ENCODE measurements at regions not wholly inside any gene's neighbourhood (a gene's known extent, or its start where the extent isn't known, plus 50 kb on each side); places are given as distances from the start of the nearest gene placed in this dataset.

- no peak for DNase-seq
Measured at GRCh38 chr11:122348659-122349409, 232.8 kb upstream of the BLID start.

DNA sequence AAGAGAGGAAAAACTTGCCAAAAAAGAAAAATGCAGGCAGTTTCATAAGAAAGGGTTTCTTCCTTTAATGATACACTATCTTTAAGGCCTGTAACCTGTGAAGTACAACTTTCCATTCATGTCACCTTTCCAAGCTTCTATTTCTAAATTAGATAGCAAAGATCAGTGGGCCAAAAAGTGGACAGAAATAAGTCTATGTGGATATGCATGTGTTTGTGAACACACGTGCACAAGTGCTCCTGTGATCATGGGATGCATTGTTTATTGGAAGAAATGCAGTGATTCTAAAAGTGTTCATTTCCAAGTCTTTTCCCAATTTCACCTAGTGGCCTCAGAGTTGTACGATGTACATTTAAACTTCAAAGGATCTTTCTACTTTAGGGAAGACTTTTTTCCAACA lies 230.0 kb upstream of the BLID start:
- no peak for DNase-seq

DNA sequence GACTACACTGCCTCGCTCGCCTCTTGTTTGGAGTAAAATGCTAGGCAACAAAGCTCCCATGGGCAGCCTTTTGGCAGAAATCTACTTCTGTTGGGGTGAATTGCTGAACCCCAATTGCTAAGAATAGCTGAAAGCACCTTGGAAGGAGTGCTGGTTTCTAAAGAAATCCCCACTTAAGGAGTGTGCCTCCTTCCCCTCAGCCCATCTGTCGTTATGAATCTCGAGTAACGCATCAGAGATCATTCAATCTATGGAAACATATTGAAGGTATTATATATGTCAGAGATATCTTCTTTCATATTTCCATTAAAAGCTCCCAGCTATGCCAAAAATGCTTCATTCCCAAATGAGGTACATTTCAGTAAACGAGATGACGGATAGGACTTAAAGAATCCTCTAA lies 229.6 kb upstream of the BLID start:
- no peak for DNase-seq

- no peak for DNase-seq
Measured at GRCh38 chr11:122344215-122344614, 228.2 kb upstream of the BLID start.

DNA sequence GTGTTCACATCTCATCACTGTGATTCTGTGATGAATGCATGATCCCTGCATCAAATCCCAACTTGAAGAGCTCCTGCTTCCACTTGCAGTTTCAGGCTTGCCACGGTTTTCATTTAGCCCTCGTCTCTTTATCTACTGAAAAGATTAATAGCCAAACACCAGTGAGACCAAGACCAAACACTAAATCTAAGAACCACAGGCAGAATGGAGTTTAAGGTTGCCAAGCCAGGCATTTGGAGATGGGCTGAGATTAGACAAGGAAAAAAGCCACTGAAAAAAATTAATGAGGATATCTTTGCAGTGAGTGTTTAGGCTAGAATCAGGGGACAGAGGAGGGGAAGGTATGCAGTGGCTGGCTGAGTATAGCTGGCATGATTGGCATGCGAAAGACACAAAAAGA lies 227.2 kb upstream of the BLID start:
- DNase-seq = no peak

GRCh38 chr11:122342089-122342744 lies 226.2 kb upstream of the BLID start:
- no peak for DNase-seq

- DNase-seq = no peak
Measured at GRCh38 chr11:122341477-122341876, 225.5 kb upstream of the BLID start.

DNA sequence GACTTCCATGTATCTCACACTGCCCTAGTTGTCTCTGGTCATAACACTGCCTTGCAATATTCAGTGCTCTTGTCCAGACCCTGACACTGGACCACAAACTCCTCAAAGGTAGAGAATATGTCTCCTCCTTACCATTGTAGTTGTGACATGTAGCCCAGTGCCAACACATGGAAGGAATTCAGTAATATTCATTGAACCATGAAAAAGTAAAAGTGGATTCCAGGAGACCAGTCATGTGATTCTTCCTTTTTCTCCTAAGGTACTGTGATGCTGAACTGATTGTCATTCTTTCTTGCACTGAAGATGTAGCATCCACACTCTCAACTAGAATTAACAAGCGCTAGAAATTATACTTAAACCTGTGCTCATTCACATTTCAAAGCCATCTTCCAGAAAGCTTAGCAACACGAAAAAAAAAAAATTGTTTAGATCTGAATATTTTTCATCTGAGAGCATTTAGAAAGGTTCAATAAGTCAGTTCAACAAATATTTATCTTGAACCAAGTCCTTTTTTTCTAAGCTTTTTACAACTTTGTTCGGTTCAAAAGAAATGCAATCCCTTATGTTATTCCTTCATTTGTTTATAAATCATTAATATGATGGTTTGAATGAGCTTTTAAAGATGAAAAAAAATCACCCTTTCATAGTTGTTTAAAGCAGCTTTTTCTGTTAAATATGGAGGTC lies 224.7 kb upstream of the BLID start:
- no peak for DNase-seq

- DNase-seq = no peak
Measured at GRCh38 chr11:122339436-122340060, 223.5 kb upstream of the BLID start.

DNA sequence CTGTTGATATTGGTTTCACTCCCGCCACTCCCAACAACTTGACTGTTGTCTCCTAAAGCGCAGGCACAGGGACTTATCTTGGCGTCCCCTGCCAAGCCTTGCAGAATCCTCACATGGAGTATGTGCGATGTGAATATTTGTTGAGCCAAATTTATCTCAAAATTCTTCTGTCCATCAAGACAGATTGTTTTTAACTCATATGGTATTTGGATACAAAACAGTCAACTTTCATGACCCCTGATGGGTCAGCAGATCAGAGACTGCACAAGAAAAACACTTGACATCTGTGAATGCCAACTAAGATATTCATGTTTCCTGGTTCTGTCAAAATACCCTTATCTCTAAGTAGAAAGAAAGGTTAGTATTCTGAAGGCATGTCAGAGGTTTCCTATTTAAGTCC lies 221.7 kb upstream of the BLID start:
- DNase-seq = no peak

DNA sequence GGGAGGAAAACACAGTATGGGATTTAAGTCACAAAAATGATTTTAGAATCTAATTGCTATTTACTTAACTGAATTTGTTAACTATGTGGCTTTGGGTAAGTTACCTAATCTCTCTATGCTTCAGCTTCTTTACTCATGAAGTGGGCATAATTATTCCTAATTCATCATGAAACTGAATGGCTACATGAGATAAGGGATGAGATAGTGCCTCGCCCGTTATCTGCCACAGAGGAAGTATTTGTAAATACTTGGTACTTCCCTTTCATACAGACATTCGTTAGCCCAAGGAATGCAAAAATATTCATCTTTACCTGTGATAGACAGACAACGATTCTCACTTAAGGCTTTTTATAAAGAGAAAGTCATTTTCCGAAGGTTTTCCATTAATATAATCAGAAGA lies 221.2 kb upstream of the BLID start:
- no peak for DNase-seq

- no peak for DNase-seq
Measured at GRCh38 chr11:122336706-122337105, 220.7 kb upstream of the BLID start.

GRCh38 chr11:122334546-122335339 lies 218.7 kb upstream of the BLID start:
- DNase-seq = no peak

- no peak for DNase-seq
Measured at GRCh38 chr11:122333467-122333866, 217.5 kb upstream of the BLID start.

DNA sequence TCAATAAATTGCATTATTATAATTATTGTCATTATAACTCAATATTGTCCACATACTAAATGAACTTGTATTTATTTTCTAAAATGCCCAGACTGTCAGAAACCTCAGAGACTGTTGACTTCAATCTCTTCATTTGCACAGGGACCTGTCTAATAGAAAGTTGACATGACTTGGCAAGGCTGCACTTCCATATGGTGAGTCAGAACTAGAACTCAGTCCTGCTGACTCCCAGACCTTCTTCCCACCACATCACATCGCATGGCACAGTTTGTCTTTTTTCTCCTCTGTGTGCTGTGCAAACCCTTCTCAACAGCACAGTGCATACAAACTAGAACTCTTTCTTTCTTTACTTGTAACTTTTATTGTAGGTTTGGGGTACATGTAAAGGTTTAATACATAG lies 215.1 kb upstream of the BLID start:
- DNase-seq = no peak

DNA sequence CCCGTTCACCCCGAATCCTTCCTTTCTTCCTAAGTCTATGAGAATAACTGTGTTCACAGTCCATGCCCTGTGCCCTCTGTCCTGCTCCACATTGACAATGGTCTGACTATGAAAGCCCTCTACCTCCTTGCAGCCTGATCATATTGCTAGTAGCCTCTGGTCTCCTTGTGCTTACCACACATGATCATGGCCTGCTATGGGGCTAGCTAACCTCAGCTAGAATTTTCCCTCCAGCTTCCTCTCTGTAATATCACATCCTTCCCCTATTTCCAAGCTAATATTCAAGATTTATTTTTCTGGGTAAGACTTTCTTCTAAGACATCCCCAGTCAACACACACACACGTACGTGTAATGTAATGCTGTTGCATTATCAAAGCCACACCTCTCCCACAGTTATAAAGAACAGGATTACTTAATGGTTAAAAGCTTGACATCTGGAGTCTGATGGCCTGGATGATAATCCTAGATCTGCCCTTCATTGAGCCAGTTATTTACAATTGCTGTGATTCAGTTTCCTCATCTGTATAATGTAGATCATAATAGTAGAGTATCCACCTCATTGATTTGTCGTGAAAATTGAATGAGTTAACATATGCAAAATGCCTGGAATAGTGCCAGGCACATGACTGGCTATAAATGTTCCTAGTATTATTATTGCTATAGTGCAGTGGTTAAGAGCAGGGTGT lies 214.4 kb upstream of the BLID start:
- DNase-seq = no peak

DNA sequence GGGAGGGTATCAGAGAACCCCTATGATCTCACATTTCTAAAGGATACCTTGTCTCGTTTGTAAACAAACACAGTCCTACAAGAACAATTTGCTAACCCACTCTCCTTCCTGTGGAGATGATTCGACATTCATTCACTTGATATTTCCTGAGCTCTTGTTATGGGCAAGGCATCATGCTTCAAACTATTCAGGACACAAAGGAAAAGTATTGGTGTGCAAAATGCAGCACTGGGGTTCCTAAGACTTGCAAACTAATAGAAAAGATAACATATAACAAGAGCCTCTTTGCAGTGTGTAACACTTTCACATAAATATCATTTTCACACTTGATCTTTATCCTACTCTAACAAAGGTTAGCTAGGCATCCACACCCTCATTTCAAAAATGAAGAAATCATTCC lies 211.5 kb upstream of the BLID start:
- no peak for DNase-seq

DNA sequence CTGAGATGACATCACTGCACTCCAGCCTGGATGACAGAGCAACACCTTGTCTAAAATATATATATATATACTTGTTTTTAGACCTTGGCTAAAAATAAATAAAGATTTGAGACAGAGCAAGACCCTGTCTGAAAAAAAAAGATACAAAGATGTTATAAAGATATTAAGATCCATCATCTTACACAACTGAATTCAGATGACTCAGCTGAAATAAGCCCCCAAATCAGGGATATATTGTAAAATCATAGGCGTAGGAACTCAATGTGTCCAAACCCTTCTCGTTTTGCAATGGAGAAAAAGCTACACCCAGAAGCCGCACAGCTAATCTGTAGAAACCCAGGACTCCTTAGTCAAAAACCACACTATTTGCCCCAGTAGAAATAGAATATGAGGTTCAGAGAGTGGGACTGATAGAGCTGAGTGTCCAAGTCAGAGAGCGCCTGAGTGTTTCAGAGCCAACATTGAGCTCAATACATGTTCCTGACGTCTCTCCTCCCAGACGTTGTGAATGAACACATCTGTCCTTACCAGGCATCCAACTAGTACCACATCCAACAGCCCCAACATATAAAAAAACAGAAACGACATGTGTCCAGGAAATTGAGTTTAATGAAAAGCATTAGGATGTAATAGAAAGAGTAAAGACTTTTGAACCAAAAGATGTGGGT lies 207.9 kb upstream of the BLID start:
- no peak for DNase-seq

- DNase-seq = no peak
Measured at GRCh38 chr11:122322329-122322728, 206.3 kb upstream of the BLID start.

DNA sequence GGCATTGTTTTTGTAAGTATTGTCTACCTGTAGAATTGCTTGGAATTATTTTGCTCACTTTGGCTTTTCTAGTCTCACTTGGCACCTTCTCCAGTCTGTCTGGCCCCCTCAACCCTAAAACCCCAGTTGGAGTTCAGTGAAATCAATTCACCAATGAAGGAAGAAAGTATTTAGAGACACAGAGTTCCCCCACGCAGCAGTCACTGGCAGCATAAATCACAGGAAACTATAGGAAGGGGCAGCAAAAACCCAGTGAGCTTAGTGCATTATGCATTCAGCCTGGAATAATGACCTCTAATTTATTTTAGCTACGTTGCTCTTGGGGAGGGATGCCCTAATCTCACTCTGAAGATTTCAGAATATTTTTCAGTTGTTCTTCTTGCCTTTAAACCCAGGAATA lies 204.7 kb upstream of the BLID start:
- no peak for DNase-seq
